ENCODE measurements at regions not wholly inside any gene's neighbourhood (a gene's known extent, or its start where the extent isn't known, plus 50 kb on each side); places are given as distances from the start of the nearest gene placed in this dataset.

DNA sequence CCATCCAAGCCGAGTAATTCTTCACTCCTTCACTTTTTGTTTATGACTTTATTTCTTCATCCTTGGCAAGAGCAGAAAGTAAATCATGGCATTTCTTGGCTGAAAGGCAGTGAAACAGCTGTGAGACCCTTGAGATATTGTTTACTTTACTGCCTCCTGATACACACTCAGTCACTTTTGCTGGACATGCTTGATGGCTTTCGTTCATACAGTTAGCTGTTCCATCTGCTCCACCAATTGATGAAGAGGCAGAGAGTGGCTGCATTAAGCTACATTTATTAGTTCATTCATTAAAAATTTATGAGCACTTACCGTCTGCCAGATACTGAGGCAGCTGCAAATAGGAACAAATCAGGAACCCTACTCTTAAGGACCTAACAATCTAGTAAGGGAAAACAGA, 184.4 kb upstream of the OR13F1 start:
- intact Hi-C loops (cut with micrococcal nuclease; ENCODE audit: unreplicated experiment) (no loop called here), in situ Hi-C loops (cut with HindIII; ENCODE audit: extremely low pct_ligation_motif_present, low pct_unique_long_range_greater_than_20kb) (no loop called here)
- no peaks in the 10 kb centered on the region for H3K27me3 ChIP-seq (ENCODE audit: control insufficient read depth in 1 of 2, insufficient read depth in 2 of 2, low read length in 2 of 2)
- no peak overlapping the region for H3K9ac ChIP-seq (ENCODE audit: insufficient read depth, low read depth, low read length)
- H4K20me1 ChIP-seq (ENCODE audit: insufficient read depth, low read length): no peaks in the 10 kb centered on the region
- H3K4me1 ChIP-seq (ENCODE audit: insufficient read depth, low read length): no peaks in the 10 kb centered on the region
- no peak for TF ChIP-seq ZNF225 (CRISPR knock-in tag; IDR thresholded peaks at IDR 0.05)
- TF ChIP-seq ZNF329 (CRISPR knock-in tag; IDR thresholded peaks at IDR 0.05; ENCODE audit: low read depth): no peak
- no peak for TF ChIP-seq SNRNP70 (IDR thresholded peaks at IDR 0.05; ENCODE audit: low read depth, low read length)
- TF ChIP-seq ZBTB1 (CRISPR knock-in tag; IDR thresholded peaks at IDR 0.05; ENCODE audit: borderline replicate concordance): no peak
- no peak for TF ChIP-seq SIX4 (CRISPR knock-in tag; IDR thresholded peaks at IDR 0.05)
- TF ChIP-seq ZNF589 (CRISPR knock-in tag; conservative IDR thresholded peaks at IDR 0.05): no peak
- no peak for TF ChIP-seq PRMT3 (CRISPR knock-in tag; IDR thresholded peaks at IDR 0.05; ENCODE audit: borderline replicate concordance, low read depth)
- TF ChIP-seq RBM22 (optimal IDR thresholded peaks at IDR 0.05; ENCODE audit: low read length): no peak
- TF ChIP-seq ZNF75D (CRISPR knock-in tag; IDR thresholded peaks at IDR 0.05; ENCODE audit: borderline replicate concordance): no peak
- TF ChIP-seq IRF2 (CRISPR knock-in tag; IDR thresholded peaks at IDR 0.05): no peak
- no peak for TF ChIP-seq WIZ (CRISPR knock-in tag; IDR thresholded peaks at IDR 0.05)
- TF ChIP-seq MXI1 (IDR thresholded peaks at IDR 0.05; ENCODE audit: borderline replicate concordance, low read depth, low read length): no peak
- TF ChIP-seq, protein P1, sequence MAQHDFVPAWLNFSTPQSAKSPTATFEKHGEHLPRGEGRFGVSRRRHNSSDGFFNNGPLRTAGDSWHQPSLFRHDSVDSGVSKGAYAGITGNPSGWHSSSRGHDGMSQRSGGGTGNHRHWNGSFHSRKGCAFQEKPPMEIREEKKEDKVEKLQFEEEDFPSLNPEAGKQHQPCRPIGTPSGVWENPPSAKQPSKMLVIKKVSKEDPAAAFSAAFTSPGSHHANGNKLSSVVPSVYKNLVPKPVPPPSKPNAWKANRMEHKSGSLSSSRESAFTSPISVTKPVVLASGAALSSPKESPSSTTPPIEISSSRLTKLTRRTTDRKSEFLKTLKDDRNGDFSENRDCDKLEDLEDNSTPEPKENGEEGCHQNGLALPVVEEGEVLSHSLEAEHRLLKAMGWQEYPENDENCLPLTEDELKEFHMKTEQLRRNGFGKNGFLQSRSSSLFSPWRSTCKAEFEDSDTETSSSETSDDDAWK (CRISPR knock-in tag; IDR thresholded peaks at IDR 0.05): no peak
- no peak for TF ChIP-seq NR1H2 (CRISPR knock-in tag; IDR thresholded peaks at IDR 0.05; ENCODE audit: borderline replicate concordance, low read depth)
- TF ChIP-seq MTF1 (CRISPR knock-in tag; IDR thresholded peaks at IDR 0.05): no peak
- TF ChIP-seq ZNF598 (CRISPR knock-in tag; IDR thresholded peaks at IDR 0.05; ENCODE audit: borderline replicate concordance): no peak
- BruUV-seq (replicated peaks): no TSS peak
- FAIRE-seq: no peak
- ATAC-seq: no peak
- DNase-seq (ENCODE audit: low spot score): no peak
- H3K27ac ChIP-seq (ENCODE audit: extremely low read length, insufficient read depth, low read length): no peak overlapping the region
- whole genome bisulfite sequencing (ENCODE audit: low lambda C conversion rate): 15% methylated on average over 3 of the region's 3 CpGs
- H3K79me2 ChIP-seq (ENCODE audit: insufficient read depth, low read length): no peaks in the 10 kb centered on the region
- H2AFZ ChIP-seq (ENCODE audit: low read length): no peak overlapping the region
- ChIA-PET POLR2A (no interaction called here), CTCF (ENCODE audit: low intra/inter-chr PET ratio, low total read pairs) (no interaction called here)
- H3K4me3 ChIP-seq (replicated peaks in 1 of 3; ENCODE audit: insufficient read depth in 1 of 3, low read depth in 2 of 3, low read length in 3 of 3): no peak overlapping the region
- H3K4me2 ChIP-seq (ENCODE audit: low read depth, low read length): no peak overlapping the region
- no peaks in the 10 kb centered on the region for H3K9me3 ChIP-seq (ENCODE audit: low read length)
- H3K36me3 ChIP-seq (replicated peaks in 1 of 2; ENCODE audit: control insufficient read depth in 1 of 2, insufficient read depth in 2 of 2, low read length in 2 of 2): no peaks in the 10 kb centered on the region
